GM12872 (cell line): ENCODE measurements at regions not wholly inside any gene's neighbourhood (a gene's known extent, or its start where the extent isn't known, plus 50 kb on each side); places are given as distances from the start of the nearest gene placed in this dataset.

Source experiments
- CTCF ChIP-seq: IDR thresholded peaks from 3 replicates; pipeline ENCODE4 v1.5.1; 2011; ENCODE audit warnings: low read depth, mild to moderate bottlenecking, low read length, moderate library complexity; ENCODE audit not compliant: insufficient read depth

- no peak for TF ChIP-seq CTCF
Measured at GRCh38 chr11:116414357-116414880, 358.4 kb downstream of the BUD13 start.

GRCh38 chr11:116413301-116414242 is 359.2 kb downstream of the BUD13 start:
- no peak for TF ChIP-seq CTCF

GRCh38 chr11:116412118-116412889 is 360.5 kb downstream of the BUD13 start:
- TF ChIP-seq CTCF = no peak

GRCh38 chr11:116409238-116409637 is 363.5 kb downstream of the BUD13 start:
- TF ChIP-seq CTCF = no peak

- TF ChIP-seq CTCF = no peak
Measured at GRCh38 chr11:116406042-116406441, 366.7 kb downstream of the BUD13 start.

- no peak for TF ChIP-seq CTCF
Measured at GRCh38 chr11:116404462-116404798, 368.4 kb downstream of the BUD13 start.

GRCh38 chr11:116403794-116404461 is 368.9 kb downstream of the BUD13 start:
- no peak for TF ChIP-seq CTCF
